GM12891 (cell line): ENCODE measurements at regions not wholly inside any gene's neighbourhood (a gene's known extent, or its start where the extent isn't known, plus 50 kb on each side); places are given as distances from the start of the nearest gene placed in this dataset.

Source experiments
- POLR2A ChIP-seq: IDR thresholded peaks from 2 replicates; pipeline ENCODE4 v1.6.1; 2011; ENCODE audit warnings: low read depth, low read length, control low read depth
- POLR2AphosphoS5 ChIP-seq: IDR thresholded peaks from 2 replicates; pipeline ENCODE4 v1.6.1; 2011; ENCODE audit warnings: low read depth, low read length, control low read depth
- POU2F2 ChIP-seq: IDR thresholded peaks from 2 replicates; pipeline ENCODE4 v1.6.1; 2011; ENCODE audit warnings: low read depth, mild to moderate bottlenecking, control low read depth, low read length, moderate library complexity
- SPI1 ChIP-seq: IDR thresholded peaks from 2 replicates; pipeline ENCODE4 v1.6.1; 2011; ENCODE audit warnings: low read depth, low read length, control low read depth
- TAF1 ChIP-seq: IDR thresholded peaks from 2 replicates; pipeline ENCODE4 v1.6.1; 2011; ENCODE audit warnings: low read depth, low read length, control low read depth

- no peak for TF ChIP-seq POLR2A
- TF ChIP-seq POLR2AphosphoS5, result no peak
- TF ChIP-seq TAF1, result no peak
- TF ChIP-seq SPI1, result no peak
- no peak for TF ChIP-seq POU2F2
These were observed 359.7 kb upstream of the ROPN1 start for GRCh38 chr3:124351430-124352148.
